ELF-1 (cell line): ENCODE measurements at regions not wholly inside any gene's neighbourhood (a gene's known extent, or its start where the extent isn't known, plus 50 kb on each side); places are given as distances from the start of the nearest gene placed in this dataset.
"Not testable (repeated sequence)": the region's sequence is repeated elsewhere in the genome, so short reads cannot be mapped to it uniquely, and the experiment has no call there.

ENCODE experiments used
- DNase-seq: peaks from one replicate; pipeline ENCODE4 v3.0.0-alpha.2; 2016; ENCODE audit warnings: low read depth, low spot score

DNA sequence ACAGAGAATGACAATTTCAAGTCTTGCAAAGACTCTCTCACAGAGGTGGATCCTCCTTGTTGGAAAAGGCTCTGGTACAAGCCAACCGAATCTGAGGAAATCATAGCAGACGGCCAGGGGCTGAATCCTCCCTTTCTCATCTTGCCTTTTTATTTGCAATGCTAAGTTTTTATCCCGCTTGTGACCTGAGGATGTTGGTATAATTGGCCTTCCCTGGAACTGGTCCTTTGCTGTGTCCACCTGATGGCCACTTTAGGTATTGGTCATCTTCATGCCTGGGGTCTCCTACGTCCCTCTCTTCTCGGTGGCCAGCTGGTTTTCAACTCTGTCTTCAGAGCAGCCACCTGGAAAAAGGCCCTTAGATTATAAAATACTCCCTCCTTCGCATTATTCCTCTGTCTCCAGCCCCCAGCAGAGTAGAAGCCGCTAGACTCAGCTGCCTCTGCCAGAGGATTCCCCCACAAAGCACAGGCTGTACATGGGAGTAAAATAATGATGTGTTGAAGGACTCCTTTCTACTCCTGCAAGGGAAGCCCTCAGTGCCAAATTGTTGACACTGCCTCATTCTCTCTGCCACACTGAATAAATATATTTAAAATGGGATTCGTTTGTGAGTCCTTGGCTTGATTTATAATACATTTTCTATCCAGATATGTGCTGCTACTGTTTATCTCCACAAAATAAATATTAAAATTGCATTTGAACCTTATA, 208.9 kb upstream of the CFAP20DC start:
- no peak for DNase-seq

DNA sequence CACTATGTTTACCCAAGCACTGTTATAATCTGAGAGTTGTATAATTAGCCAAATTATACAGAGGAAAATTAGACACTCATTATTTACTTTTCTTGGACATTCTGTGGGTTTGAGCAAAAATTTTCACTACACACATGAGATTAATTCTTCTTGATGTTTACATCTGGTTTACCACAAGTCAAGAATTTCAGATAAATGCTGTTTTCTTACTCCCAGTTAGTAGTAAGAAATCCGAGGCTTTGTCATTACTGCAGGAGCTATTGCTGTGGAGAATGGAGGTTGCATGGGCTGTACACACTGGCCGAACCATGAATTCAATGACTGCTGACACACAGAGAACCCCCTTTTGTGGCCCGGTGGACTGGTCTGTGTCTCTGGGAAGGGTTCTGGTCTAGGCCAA, 207.7 kb upstream of the CFAP20DC start:
- no peak for DNase-seq

- no peak for DNase-seq
Measured at GRCh38 chr3:59256230-59256629, 206.4 kb upstream of the CFAP20DC start.

DNA sequence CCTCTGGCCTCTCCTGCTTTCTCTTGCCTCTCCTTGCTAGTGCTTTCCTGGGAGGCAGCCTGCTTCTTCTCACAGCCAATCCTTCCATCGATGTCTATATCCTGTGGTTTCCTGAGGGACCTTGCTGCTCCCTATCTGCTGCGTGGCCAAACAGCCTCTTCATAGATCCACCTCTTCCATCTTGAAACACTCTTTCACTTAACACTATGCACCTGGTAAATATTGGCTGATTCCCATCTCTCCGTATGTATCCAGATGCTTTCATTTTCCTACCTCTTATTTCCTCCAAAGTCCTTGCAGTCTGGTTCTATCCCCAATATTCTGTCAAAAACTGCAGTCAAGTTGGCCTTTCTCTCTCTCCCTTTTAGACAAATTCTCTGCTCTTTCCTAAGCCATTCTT, 205.2 kb upstream of the CFAP20DC start:
- no peak for DNase-seq

- DNase-seq, result no peak
Measured at GRCh38 chr3:59254433-59254832, 204.6 kb upstream of the CFAP20DC start.

DNA sequence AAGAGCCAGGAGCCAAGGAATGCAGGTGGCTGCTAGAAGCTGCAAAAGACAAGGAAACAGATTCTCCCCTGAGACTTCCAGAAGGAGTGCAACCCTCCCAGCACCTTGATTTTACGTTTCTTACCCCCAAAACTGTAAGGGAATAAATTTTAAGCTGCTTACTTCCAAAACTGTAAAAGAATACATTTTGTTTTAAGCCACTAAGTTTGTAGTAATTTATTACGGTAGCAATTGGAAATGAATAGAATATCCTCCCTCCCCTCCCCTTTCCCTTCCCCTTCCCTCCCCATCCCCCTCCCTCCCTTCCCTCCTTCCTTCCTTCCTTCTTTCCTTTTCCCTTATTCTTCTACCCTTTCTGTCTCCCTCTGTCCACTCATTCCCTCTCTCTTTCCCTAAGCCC, 203.7 kb upstream of the CFAP20DC start:
- DNase-seq, result no peak

DNA sequence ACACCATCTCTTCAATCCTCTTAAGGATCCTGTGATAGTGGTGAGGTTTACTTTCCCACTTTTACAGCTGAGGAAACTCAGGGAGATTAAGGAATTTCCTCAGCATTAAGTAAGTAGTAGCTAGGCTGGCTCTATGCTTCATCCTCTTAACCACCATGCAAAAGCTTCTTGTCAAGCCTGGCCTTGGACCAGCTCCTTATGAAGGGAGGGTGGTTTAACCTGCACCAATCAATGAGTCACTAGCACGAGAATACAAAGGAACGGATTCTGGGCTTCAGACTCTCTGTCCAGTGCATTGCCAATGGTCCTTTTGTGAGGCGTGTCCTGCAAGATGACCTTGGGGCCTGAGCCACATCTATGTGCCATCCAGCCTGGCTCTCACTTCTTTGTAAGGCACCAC, 202.0 kb upstream of the CFAP20DC start:
- DNase-seq, result no peak

GRCh38 chr3:59250600-59250999, 200.8 kb upstream of the CFAP20DC start:
- DNase-seq, result no peak

DNA sequence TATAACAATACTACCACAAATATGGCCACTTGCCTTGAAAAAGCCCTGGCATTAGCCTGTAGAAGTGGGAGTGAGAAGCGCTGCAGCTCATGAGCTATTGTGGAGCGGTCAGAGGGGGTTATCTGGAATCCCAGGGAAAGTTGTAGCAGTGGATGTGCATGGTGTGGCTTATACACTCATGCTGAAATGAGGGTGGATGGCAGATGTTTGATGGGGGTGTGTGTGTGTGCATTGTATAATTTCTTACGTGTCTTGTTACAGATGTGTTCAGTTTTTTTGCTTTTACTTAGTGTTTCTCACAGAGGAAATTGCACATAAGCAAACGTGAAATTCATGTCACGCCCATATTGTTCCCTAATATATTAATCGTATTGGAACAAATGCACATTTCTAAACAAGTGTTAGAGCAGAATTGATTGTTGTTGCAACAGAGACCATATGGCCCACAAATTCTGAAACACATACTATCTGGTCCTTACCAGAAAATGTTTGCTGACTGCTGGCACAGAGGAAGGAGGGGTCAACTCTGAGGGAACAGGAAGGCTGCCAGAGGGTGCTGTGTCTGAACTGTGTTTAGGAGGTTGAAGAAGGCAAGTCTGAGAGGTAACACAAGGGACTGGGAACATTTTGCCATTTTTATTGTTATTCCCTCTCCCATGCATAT, 200.0 kb upstream of the CFAP20DC start:
- DNase-seq, result no peak

DNA sequence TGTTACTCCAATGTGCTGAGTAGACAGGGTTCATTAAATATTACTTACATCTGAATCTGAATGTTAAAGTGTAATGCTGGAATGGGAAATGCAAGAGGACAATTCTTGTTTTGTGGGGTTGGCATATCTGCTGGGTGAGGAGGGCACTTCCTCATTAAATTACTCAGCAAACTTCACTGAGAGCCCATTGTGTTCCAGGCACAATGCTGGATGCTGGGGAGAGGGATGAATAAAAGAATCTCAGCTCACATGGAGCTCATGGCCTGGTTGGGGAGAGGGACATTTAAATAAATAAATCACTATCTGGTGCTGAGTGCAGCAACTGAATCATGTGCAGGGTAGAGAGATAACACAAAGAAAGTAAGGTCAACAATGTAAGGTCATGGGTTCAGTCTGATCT, 199.2 kb upstream of the CFAP20DC start:
- DNase-seq, result no peak

DNA sequence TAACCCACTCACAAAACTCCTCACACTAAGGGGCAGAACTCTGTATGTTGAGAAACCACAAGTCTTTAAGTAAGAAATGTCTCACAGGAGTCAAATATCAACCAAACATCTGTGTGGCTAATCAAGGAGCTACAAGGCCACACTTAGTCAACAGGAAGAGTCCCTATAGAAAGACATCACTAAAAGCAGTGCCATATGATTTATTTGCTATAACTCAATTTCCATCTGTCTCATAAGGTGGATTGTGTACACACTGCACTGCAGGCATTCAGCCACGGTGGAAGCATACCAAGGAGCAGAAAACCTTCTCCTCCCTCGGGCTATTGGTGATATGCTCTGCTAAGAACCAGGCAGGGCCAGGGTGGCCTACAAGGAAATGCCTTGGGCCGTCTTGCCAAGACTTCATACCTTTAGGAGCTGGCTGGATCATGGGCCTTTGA, 197.6 kb upstream of the CFAP20DC start:
- peak; percentile 55 for DNase-seq

GRCh38 chr3:59246719-59247401, 197.0 kb upstream of the CFAP20DC start:
- no peak for DNase-seq

DNA sequence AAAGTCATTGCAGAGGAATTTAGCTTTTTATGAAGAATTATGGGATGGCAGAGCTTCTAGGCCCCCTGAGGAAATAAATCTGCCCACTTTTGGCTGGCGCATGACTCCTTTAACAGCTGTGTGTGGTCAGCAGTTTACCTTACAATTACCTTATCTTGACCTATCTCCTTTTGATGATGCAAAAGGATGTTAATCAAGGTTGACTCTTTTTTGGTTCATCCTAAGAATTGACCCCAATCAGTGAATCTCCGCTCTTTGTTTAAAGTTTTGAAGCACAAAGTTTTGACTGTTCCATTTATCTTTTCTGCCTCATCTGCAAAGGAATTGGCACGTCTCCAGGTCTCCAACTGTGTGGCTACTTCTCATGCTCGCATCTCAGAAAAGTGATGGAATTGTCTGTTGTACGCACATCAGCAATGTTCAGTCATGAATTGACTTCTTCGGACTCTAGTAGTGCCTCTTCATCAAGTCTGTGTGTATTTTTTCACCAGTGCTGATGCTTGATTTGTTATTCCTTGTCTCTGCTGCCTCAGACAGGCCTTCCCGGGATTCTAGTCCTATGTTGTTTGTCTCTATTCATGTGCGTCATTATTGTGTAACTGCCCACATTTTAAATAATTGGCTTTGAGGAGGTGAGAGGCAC, 196.2 kb upstream of the CFAP20DC start:
- DNase-seq, result no peak

DNA sequence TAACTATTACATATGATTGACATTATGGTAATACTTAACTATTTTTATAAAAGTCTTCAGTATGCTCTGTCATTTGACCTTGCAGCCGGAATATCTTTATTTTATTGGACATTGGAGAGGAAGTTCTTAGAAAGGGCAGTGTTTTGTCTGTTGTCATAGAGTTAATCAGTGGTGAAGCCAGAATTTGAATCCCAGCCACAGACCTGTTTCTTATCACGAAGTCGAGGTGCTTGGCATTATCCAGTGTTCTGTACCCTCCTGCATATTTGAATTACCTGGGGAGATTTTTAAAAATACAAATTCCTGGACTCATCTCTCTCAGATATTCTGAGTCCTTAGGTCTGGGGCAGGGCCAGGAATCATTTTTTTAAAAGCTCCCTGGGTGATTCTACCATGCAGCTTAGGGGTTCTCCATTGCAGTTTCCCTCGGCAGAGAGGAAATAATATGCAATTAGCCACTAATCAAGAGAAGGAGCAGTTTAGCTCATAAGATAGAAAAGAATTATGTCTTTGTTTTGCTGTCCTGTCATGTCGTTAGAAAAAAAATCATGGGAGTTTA, 195.6 kb upstream of the CFAP20DC start:
- DNase-seq, result no peak

DNA sequence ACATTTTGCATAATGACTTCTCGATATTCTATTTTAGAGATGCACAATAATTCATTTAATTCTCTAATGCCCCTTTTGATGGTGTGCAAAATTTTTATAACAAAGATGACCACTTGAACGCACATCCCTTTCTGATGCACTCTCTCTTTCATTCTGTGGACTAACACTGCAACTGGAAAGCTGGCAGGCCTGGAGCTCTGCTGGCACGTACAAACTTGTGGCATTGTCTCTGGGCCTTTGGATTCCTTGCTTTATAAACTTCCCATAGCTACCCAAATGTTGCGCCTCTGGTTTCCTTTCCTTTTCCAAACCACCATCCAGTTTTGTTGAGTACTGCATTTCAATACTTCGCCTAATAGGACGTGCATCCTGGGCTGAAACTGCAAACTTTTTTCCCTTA, 194.5 kb upstream of the CFAP20DC start:
- DNase-seq, result no peak

DNA sequence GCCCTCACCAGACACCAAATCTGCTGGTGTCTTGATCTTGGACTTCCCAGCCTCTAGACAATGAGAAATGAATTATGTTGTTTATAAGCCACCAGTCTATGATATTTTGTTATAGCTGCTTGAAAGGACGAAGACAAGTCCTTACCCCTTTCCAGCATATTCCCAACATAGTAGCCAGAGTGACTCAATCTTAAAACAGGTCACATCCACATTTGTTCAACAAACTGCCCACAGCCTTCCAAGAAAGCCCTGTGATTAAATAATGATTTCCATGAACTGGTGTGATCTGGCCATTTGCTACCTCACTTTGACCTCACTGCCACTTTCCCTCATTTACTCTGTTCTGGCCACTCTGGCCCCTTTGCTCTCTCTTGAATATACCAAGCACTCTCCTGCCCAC, 193.7 kb upstream of the CFAP20DC start:
- no peak for DNase-seq

GRCh38 chr3:59240666-59241255, 190.9 kb upstream of the CFAP20DC start:
- DNase-seq, result no peak

GRCh38 chr3:59237121-59237520, 187.3 kb upstream of the CFAP20DC start:
- no peak for DNase-seq

DNA sequence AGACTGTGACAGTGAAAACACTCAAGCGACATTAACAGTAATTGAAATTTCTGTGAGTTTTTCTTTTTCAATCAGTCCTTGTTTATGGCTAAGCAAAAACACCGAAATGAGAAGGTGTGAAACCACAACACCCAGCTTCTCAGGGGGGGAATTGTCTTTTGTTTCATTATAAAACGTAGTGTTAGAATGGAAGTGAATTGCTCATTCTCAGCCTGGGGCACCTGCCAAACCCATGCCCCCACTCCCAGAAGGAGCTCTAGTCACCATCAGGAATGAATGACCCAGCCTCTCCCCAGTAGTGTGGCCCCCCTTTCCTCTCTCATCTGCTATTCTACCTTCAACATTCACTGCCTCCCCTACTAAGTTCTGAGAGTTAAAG, 185.8 kb upstream of the CFAP20DC start:
- peak; percentile 10 for DNase-seq

- DNase-seq, result no peak
Measured at GRCh38 chr3:59234884-59235633, 185.2 kb upstream of the CFAP20DC start.

DNA sequence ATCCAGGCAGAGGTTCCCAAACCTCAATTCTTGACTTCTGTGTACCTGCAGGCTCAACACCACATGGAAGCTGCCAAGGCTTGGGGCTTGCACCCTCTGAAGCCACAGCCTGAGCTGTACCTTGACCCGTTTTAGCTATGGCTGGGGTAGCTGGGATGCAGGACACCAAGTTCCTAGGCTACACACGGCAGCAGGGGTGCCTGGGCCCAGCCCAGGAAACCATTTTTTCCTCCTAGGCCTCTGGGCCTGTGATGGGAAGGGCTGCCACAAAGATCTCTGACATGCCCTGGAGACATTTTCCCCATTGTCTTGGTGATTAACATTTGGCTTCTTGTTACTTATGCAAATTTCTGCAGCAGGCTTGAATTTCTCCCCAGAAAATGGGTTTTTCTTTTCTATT, 180.6 kb upstream of the CFAP20DC start:
- not testable (repeated sequence) for DNase-seq
